Spleen (tissue), 7 donors: ENCODE measurements at regions not wholly inside any gene's neighbourhood (a gene's known extent, or its start where the extent isn't known, plus 50 kb on each side); places are given as distances from the start of the nearest gene placed in this dataset.

Experiments used
- POLR2A ChIP-seq, 3 donors: fragments of 450-650 bp; IDR thresholded peaks; one replicate each; pipeline ENCODE4 v1.5.1; 2017; ENCODE audit warnings: antibody characterized with exemption in 3 of 3, mild to moderate bottlenecking in 1 of 3
- TF ChIP-seq, protein P1 (sequence below), 11 experiments: fragments of 200-600 bp in 7 of 11; fragments of 450-650 bp in 4 of 11; sonication (generic) in 4 of 11; IDR thresholded peaks in 8 of 11; conservative IDR thresholded peaks in 3 of 11; 1 replicate in 7 of 11; 2 replicates in 4 of 11; pipeline versions ENCODE4 v1.4.0 to v1.8.0; 2016 to 2021; ENCODE audit warnings: antibody characterized with exemption in 11 of 11, inconsistent platforms in 4 of 11, mild to moderate bottlenecking in 1 of 11
- donor health status: DM: no; HTN: no; CAD: no; lungs with moderate emphysema.
- donor health status: DM: no; HTN: no; CAD: no.
- donor health status: DM: no; HTN: no; CAD: no.

DNA sequence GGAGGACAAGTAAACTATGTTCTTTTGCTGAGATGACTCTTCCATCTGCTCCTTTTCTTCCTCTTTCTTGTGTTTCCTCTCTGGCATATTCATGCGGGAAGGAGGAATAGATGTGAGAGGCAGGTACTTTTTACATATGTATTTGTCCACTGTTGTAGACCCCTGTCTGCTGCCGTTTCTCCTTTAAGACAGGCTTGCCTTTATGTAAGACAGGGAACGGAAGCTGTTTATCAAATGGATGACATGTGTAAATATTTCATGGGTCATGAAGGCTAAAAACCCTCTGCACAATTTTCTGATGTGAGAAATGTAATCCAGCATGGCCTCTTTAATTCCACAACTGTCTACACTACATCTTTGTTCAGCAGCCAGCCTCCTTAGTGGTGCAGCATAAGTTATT, 1525.5 kb upstream of the NUDT12 start:
- TF ChIP-seq, protein P1, sequence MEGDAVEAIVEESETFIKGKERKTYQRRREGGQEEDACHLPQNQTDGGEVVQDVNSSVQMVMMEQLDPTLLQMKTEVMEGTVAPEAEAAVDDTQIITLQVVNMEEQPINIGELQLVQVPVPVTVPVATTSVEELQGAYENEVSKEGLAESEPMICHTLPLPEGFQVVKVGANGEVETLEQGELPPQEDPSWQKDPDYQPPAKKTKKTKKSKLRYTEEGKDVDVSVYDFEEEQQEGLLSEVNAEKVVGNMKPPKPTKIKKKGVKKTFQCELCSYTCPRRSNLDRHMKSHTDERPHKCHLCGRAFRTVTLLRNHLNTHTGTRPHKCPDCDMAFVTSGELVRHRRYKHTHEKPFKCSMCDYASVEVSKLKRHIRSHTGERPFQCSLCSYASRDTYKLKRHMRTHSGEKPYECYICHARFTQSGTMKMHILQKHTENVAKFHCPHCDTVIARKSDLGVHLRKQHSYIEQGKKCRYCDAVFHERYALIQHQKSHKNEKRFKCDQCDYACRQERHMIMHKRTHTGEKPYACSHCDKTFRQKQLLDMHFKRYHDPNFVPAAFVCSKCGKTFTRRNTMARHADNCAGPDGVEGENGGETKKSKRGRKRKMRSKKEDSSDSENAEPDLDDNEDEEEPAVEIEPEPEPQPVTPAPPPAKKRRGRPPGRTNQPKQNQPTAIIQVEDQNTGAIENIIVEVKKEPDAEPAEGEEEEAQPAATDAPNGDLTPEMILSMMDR (IDR thresholded peaks at IDR 0.05 in 8 of 11, conservative IDR thresholded peaks at IDR 0.05 in 3 of 11) = no peak
- TF ChIP-seq POLR2A (IDR thresholded peaks at IDR 0.05) = no peak
